NCI-H1105 treated with DMSO at 0.1 percent for 48 hours (cell line): ENCODE measurements at regions not wholly inside any gene's neighbourhood (a gene's known extent, or its start where the extent isn't known, plus 50 kb on each side); places are given as distances from the start of the nearest gene placed in this dataset.

Experiments
- DNase-seq: peaks from one replicate; lab custom pipeline; 2025; lab: John Stamatoyannopoulos, UW

- DNase-seq = no peak
These were observed 185.0 kb downstream of the RFC3 start for GRCh38 chr13:34002924-34003323.

- no peak for DNase-seq
These were observed 185.7 kb downstream of the RFC3 start for GRCh38 chr13:34003656-34004055.

GRCh38 chr13:34004676-34005075 lies 186.7 kb downstream of the RFC3 start:
- DNase-seq = no peak

GRCh38 chr13:34006011-34006410 lies 188.1 kb downstream of the RFC3 start:
- DNase-seq = no peak

- no peak for DNase-seq
These were observed 193.7 kb downstream of the RFC3 start for GRCh38 chr13:34011552-34012085.

GRCh38 chr13:34012382-34012781 lies 194.4 kb downstream of the RFC3 start:
- DNase-seq = no peak

- no peak for DNase-seq
These were observed 195.1 kb downstream of the RFC3 start for GRCh38 chr13:34013061-34013460.

- DNase-seq = no peak
These were observed 199.3 kb downstream of the RFC3 start for GRCh38 chr13:34017231-34017630.

- no peak for DNase-seq
These were observed 201.9 kb downstream of the RFC3 start for GRCh38 chr13:34019870-34020269.

- DNase-seq = no peak
These were observed 202.4 kb downstream of the RFC3 start for GRCh38 chr13:34020388-34020787.

- DNase-seq = no peak
These were observed 203.7 kb downstream of the RFC3 start for GRCh38 chr13:34021619-34022018.

- no peak for DNase-seq
These were observed 207.8 kb downstream of the RFC3 start for GRCh38 chr13:34025746-34026145.

- no peak for DNase-seq
These were observed 208.4 kb downstream of the RFC3 start for GRCh38 chr13:34026308-34026707.

GRCh38 chr13:34028496-34029442 lies 210.8 kb downstream of the RFC3 start:
- no peak for DNase-seq

GRCh38 chr13:34030782-34031181 lies 212.8 kb downstream of the RFC3 start:
- no peak for DNase-seq

- no peak for DNase-seq
These were observed 213.7 kb downstream of the RFC3 start for GRCh38 chr13:34031610-34032009.

GRCh38 chr13:34034411-34034810 lies 216.5 kb downstream of the RFC3 start:
- no peak for DNase-seq

- DNase-seq = no peak
These were observed 217.2 kb downstream of the RFC3 start for GRCh38 chr13:34035178-34035577.

- DNase-seq = no peak
These were observed 217.9 kb downstream of the RFC3 start for GRCh38 chr13:34035676-34036325.

GRCh38 chr13:34037636-34038540 lies 219.9 kb downstream of the RFC3 start:
- DNase-seq = no peak

GRCh38 chr13:34038541-34039068 lies 220.7 kb downstream of the RFC3 start:
- no peak for DNase-seq

GRCh38 chr13:34039678-34040077 lies 221.7 kb downstream of the RFC3 start:
- no peak for DNase-seq
